C4-2B (cell line): ENCODE measurements at regions not wholly inside any gene's neighbourhood (a gene's known extent, or its start where the extent isn't known, plus 50 kb on each side); places are given as distances from the start of the nearest gene placed in this dataset.

Experiments
- H3K27ac ChIP-seq: fragments of 450-650 bp; 2 replicates; pipeline ENCODE4 v1.5.1; 2017
- CTCF ChIP-seq: fragments of 450-650 bp; conservative IDR thresholded peaks from 2 replicates; pipeline ENCODE4 v1.5.1; 2017; ENCODE audit warnings: mild to moderate bottlenecking
- ZFX ChIP-seq: fragments of 450-650 bp; IDR thresholded peaks from 2 replicates; pipeline ENCODE4 v1.6.1; 2017

GRCh38 chr9:11713077-11713476 is 980.1 kb upstream of the TYRP1 start:
- H3K27ac ChIP-seq: no peak overlapping the region
- no peak for TF ChIP-seq ZFX
- TF ChIP-seq CTCF: no peak

GRCh38 chr9:11722957-11723356 is 970.2 kb upstream of the TYRP1 start:
- no peak overlapping the region for H3K27ac ChIP-seq
- TF ChIP-seq ZFX: no peak
- no peak for TF ChIP-seq CTCF

GRCh38 chr9:11726659-11727058 is 966.5 kb upstream of the TYRP1 start:
- TF ChIP-seq ZFX: no peak
- TF ChIP-seq CTCF: no peak
- no peak overlapping the region for H3K27ac ChIP-seq

- no peak overlapping the region for H3K27ac ChIP-seq
- TF ChIP-seq CTCF: no peak
- no peak for TF ChIP-seq ZFX
Measured at GRCh38 chr9:11735391-11735790, 957.8 kb upstream of the TYRP1 start.

GRCh38 chr9:11742471-11742870 is 950.7 kb upstream of the TYRP1 start:
- no peak overlapping the region for H3K27ac ChIP-seq
- TF ChIP-seq CTCF: no peak
- no peak for TF ChIP-seq ZFX

GRCh38 chr9:11743356-11743755 is 949.8 kb upstream of the TYRP1 start:
- no peak overlapping the region for H3K27ac ChIP-seq
- TF ChIP-seq ZFX: no peak
- TF ChIP-seq CTCF: no peak

- H3K27ac ChIP-seq: no peak overlapping the region
- TF ChIP-seq CTCF (no peak), ZFX (no peak)
Measured at GRCh38 chr9:11749396-11749795, 943.8 kb upstream of the TYRP1 start.
